ENCODE measurements at regions not wholly inside any gene's neighbourhood (a gene's known extent, or its start where the extent isn't known, plus 50 kb on each side); places are given as distances from the start of the nearest gene placed in this dataset.

GRCh38 chr1:239956263-239956662 lies 135.4 kb upstream of the FMN2 start:
- 53 to 66% (median 63%) methylated on average over 6 of the region's 6 CpGs for WGBS, 5 donors
- intact Hi-C loops (cut with DNase I; ENCODE audit: low total_unique reads): no loop called here
- H3K36me3 ChIP-seq: no peaks in the 10 kb centered on the region
- H3K9me3 ChIP-seq: no peaks in the 10 kb centered on the region
- TF ChIP-seq POLR2AphosphoS5 (IDR thresholded peaks at IDR 0.05) (no peak), POLR2A (IDR thresholded peaks at IDR 0.05) (no peak), CTCF (IDR thresholded peaks at IDR 0.05 in 8 of 11, conservative IDR thresholded peaks at IDR 0.05 in 3 of 11) (no peak)
- H3K27ac ChIP-seq: no peak overlapping the region
- no peaks in the 10 kb centered on the region for H3K4me1 ChIP-seq
- no peak overlapping the region for H3K4me3 ChIP-seq
- H3K27me3 ChIP-seq (replicated peaks in 1 of 7): peaks cover 0 to 32% (median 0%) of the 10 kb centered on the region in 7 donors
- DNase-seq: no peak

GRCh38 chr1:239958063-239958462 lies 133.6 kb upstream of the FMN2 start:
- peaks cover 0 to 32% (median 0%) of the 10 kb centered on the region in 7 donors for H3K27me3 ChIP-seq (replicated peaks in 1 of 7)
- no peak for DNase-seq
- no peak for TF ChIP-seq POLR2AphosphoS5 (IDR thresholded peaks at IDR 0.05)
- no peak for TF ChIP-seq POLR2A (IDR thresholded peaks at IDR 0.05)
- TF ChIP-seq CTCF (IDR thresholded peaks at IDR 0.05 in 8 of 11, conservative IDR thresholded peaks at IDR 0.05 in 3 of 11): no peak
- no peak overlapping the region for H3K27ac ChIP-seq
- no peak overlapping the region for H3K4me3 ChIP-seq
- intact Hi-C loops (cut with DNase I; ENCODE audit: low total_unique reads): no loop called here
- WGBS, 5 donors: 44 to 61% (median 55%) methylated on average over 2 to 4 of the region's 4 CpGs
- H3K9me3 ChIP-seq: no peaks in the 10 kb centered on the region
- no peaks in the 10 kb centered on the region for H3K4me1 ChIP-seq
- H3K36me3 ChIP-seq: no peaks in the 10 kb centered on the region

- TF ChIP-seq POLR2AphosphoS5 (IDR thresholded peaks at IDR 0.05): no peak
- no peak for TF ChIP-seq CTCF (IDR thresholded peaks at IDR 0.05 in 8 of 11, conservative IDR thresholded peaks at IDR 0.05 in 3 of 11)
- TF ChIP-seq POLR2A (IDR thresholded peaks at IDR 0.05): no peak
- Histone ChIP-seq H3K9me3 (no peaks in the 10 kb centered on the region), H3K27ac (no peak overlapping the region), H3K4me1 (no peaks in the 10 kb centered on the region), H3K27me3 (replicated peaks in 1 of 7) (peaks cover 0 to 15% (median 0%) of the 10 kb centered on the region in 7 donors), H3K36me3 (no peaks in the 10 kb centered on the region), H3K4me3 (no peak overlapping the region)
- 59 to 78% (median 68%) methylated on average over 2 of the region's 2 CpGs for WGBS, 5 donors
- DNase-seq: no peak
- intact Hi-C loops (cut with DNase I; ENCODE audit: low total_unique reads): no loop called here
These were observed 131.3 kb upstream of the FMN2 start for GRCh38 chr1:239960366-239960765.

- Histone ChIP-seq H3K4me3 (no peak overlapping the region), H3K27ac (no peak overlapping the region), H3K4me1 (no peaks in the 10 kb centered on the region), H3K9me3 (no peaks in the 10 kb centered on the region), H3K36me3 (no peaks in the 10 kb centered on the region), H3K27me3 (replicated peaks in 1 of 7) (peaks cover 0 to 5% (median 0%) of the 10 kb centered on the region in 7 donors)
- 60 to 80% (median 64%) methylated on average over 6 of the region's 6 CpGs for WGBS, 5 donors
- TF ChIP-seq POLR2AphosphoS5 (IDR thresholded peaks at IDR 0.05): no peak
- no peak for TF ChIP-seq CTCF (IDR thresholded peaks at IDR 0.05 in 8 of 11, conservative IDR thresholded peaks at IDR 0.05 in 3 of 11)
- no peak for TF ChIP-seq POLR2A (IDR thresholded peaks at IDR 0.05)
- intact Hi-C loops (cut with DNase I; ENCODE audit: low total_unique reads): no loop called here
- no peak for DNase-seq
These were observed 127.8 kb upstream of the FMN2 start for GRCh38 chr1:239963856-239964255.
